ENCODE measurements at regions not wholly inside any gene's neighbourhood (a gene's known extent, or its start where the extent isn't known, plus 50 kb on each side); places are given as distances from the start of the nearest gene placed in this dataset.

DNA sequence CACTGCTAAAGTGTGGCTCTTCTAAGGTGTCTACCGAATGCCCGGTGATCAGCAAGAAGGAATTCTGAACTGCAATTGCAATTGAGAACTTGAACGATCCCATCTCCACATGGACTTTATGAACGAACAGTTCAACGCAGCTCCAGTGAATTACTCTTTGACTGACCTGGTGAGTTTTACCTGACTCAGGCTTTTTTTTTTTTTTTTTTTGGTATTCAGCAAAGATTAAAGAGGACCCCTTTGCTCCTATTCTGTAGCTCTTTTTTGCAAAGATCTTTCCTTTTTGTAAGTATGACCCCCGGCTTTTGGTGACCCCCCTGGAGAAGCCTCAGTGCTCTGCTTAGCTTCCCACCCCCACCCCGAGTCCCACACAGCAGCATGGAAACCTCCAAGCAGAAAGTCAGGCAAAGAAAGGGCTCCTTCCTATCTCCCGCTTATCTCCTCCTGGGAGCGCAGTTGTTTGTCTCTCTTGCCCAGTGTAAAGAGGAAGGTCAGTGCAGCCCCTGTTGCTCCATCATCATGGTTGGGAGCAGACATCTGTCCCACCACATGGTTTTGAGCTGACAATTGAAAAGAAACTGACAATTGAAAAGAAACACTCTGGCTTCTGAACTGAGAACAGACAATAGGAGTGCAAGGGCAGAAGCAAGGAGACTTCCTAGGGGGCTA lies 72.1 kb upstream of the DIO3 start:
- TF ChIP-seq, protein P1, sequence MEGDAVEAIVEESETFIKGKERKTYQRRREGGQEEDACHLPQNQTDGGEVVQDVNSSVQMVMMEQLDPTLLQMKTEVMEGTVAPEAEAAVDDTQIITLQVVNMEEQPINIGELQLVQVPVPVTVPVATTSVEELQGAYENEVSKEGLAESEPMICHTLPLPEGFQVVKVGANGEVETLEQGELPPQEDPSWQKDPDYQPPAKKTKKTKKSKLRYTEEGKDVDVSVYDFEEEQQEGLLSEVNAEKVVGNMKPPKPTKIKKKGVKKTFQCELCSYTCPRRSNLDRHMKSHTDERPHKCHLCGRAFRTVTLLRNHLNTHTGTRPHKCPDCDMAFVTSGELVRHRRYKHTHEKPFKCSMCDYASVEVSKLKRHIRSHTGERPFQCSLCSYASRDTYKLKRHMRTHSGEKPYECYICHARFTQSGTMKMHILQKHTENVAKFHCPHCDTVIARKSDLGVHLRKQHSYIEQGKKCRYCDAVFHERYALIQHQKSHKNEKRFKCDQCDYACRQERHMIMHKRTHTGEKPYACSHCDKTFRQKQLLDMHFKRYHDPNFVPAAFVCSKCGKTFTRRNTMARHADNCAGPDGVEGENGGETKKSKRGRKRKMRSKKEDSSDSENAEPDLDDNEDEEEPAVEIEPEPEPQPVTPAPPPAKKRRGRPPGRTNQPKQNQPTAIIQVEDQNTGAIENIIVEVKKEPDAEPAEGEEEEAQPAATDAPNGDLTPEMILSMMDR (IDR thresholded peaks at IDR 0.05), result no peak
- H3K9me3 ChIP-seq (ENCODE audit: control insufficient read depth in 1 of 2, insufficient read depth in 1 of 2, low read length in 2 of 2), result peaks cover 0 to 11% of the 10 kb centered on the region in 2 experiments
- no peak for ATAC-seq (ENCODE audit: poor library complexity)
- Mint-ChIP-seq H3K4me1 (ENCODE audit: low read depth) (no peaks in the 10 kb centered on the region), H3K27me3 (peaks cover 32% of the 10 kb centered on the region), H3K27ac (no peak overlapping the region), H3K4me3 (no peak overlapping the region), H3K9me3 (peaks cover 7% of the 10 kb centered on the region), H3K36me3 (ENCODE audit: low read depth) (no peaks in the 10 kb centered on the region)
- H3K4me1 ChIP-seq (ENCODE audit: insufficient read depth, low read length), result no peaks in the 10 kb centered on the region
- ChIA-PET POLR2A (no interaction called here), CTCF (no interaction called here)
- H3K27ac ChIP-seq (ENCODE audit: low read depth in 1 of 2, low read length in 2 of 2), result no peak overlapping the region
- H3K4me3 ChIP-seq (ENCODE audit: low read length), result no peak overlapping the region
- no peaks in the 10 kb centered on the region for H3K36me3 ChIP-seq (ENCODE audit: insufficient read depth, low read length)
- peaks cover 3 to 7% of the 10 kb centered on the region in 2 experiments for H3K27me3 ChIP-seq (ENCODE audit: control insufficient read depth in 1 of 2, insufficient read depth in 2 of 2, low read length in 2 of 2)
- intact Hi-C loops (cut with DNase I, micrococcal nuclease), result no loop called here
- DNase-seq, result no peak

DNA sequence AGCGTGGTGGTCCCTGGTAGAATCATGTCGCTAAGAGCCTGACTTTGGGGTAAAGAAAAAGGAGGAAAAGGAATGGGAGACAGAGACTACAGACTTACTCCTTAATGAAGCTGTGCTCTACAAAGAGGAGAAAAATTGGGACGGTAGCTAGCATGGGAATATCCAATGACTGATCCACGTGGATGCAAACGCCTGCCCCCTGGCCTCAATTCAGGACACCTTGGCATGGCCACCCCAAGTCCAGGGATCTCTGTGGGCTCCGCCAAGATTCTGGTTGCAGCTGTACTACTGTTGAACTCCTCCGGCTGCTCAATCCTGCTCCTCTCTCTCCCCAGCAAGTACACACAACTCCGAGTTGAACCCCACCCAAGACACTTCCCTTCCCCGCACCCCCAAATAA lies 70.5 kb upstream of the DIO3 start:
- CTCF ChIA-PET, result no interaction called here
- DNase-seq (no peak), ATAC-seq (ENCODE audit: poor library complexity) (no peak)
- H3K27me3 ChIP-seq (ENCODE audit: control insufficient read depth in 1 of 2, insufficient read depth in 2 of 2, low read length in 2 of 2), result peaks cover 3 to 7% of the 10 kb centered on the region in 2 experiments
- H3K27ac Mint-ChIP-seq, result no peak overlapping the region
- POLR2A ChIA-PET, result no interaction called here
- peaks cover 0 to 11% of the 10 kb centered on the region in 2 experiments for H3K9me3 ChIP-seq (ENCODE audit: control insufficient read depth in 1 of 2, insufficient read depth in 1 of 2, low read length in 2 of 2)
- no peaks in the 10 kb centered on the region for H3K36me3 Mint-ChIP-seq (ENCODE audit: low read depth)
- TF ChIP-seq, protein P1 (IDR thresholded peaks at IDR 0.05), result no peak
- peaks cover 31% of the 10 kb centered on the region for H3K27me3 Mint-ChIP-seq
- no peaks in the 10 kb centered on the region for H3K36me3 ChIP-seq (ENCODE audit: insufficient read depth, low read length)
- H3K4me1 Mint-ChIP-seq (ENCODE audit: low read depth), result no peaks in the 10 kb centered on the region
- H3K4me3 ChIP-seq (ENCODE audit: low read length), result no peak overlapping the region
- peaks cover 7% of the 10 kb centered on the region for H3K9me3 Mint-ChIP-seq
- intact Hi-C loops (cut with DNase I, micrococcal nuclease), result no loop called here
- no peak overlapping the region for H3K4me3 Mint-ChIP-seq
- no peak overlapping the region for H3K27ac ChIP-seq (ENCODE audit: low read depth in 1 of 2, low read length in 2 of 2)
- H3K4me1 ChIP-seq (ENCODE audit: insufficient read depth, low read length), result no peaks in the 10 kb centered on the region

DNA sequence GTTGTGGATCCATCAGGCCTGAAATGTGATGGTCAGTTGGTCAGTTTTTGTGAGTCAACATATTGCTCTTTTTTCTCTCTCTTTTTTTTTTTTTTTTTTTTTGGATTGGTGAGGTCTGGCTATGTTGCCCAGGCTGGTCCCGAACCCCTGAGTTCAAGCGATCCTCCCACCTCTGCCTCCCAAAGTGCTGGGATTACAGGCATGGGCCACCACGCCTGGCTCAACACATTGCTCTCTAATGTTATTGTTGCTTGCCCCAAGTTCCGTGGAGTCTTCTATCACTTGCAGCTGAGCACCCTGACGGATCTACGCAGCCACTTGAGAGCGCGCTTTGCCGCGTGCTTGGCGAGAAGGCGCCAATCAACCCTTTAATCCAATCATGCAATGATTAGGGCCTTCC lies 69.5 kb upstream of the DIO3 start:
- H3K27me3 Mint-ChIP-seq, result peaks cover 31% of the 10 kb centered on the region
- no peaks in the 10 kb centered on the region for H3K4me1 Mint-ChIP-seq (ENCODE audit: low read depth)
- POLR2A ChIA-PET, result no interaction called here
- Histone ChIP-seq H3K27ac (ENCODE audit: low read depth in 1 of 2, low read length in 2 of 2) (no peak overlapping the region), H3K4me1 (ENCODE audit: insufficient read depth, low read length) (no peaks in the 10 kb centered on the region), H3K4me3 (ENCODE audit: low read length) (no peak overlapping the region), H3K27me3 (ENCODE audit: control insufficient read depth in 1 of 2, insufficient read depth in 2 of 2, low read length in 2 of 2) (peaks cover 3 to 11% of the 10 kb centered on the region in 2 experiments), H3K36me3 (ENCODE audit: insufficient read depth, low read length) (no peaks in the 10 kb centered on the region), H3K9me3 (ENCODE audit: control insufficient read depth in 1 of 2, insufficient read depth in 1 of 2, low read length in 2 of 2) (peaks cover 0 to 15% of the 10 kb centered on the region in 2 experiments)
- H3K36me3 Mint-ChIP-seq (ENCODE audit: low read depth), result no peaks in the 10 kb centered on the region
- ATAC-seq (ENCODE audit: poor library complexity) (no peak), DNase-seq (no peak)
- no peak overlapping the region for H3K27ac Mint-ChIP-seq
- TF ChIP-seq, protein P1 (IDR thresholded peaks at IDR 0.05), result no peak
- H3K9me3 Mint-ChIP-seq, result peaks cover 6% of the 10 kb centered on the region
- CTCF ChIA-PET, result no interaction called here
- no peak overlapping the region for H3K4me3 Mint-ChIP-seq
- intact Hi-C loops (cut with DNase I, micrococcal nuclease), result no loop called here

Data from CD4-positive, alpha-beta T cell (primary cell).